Embryonic facial prominence (tissue), 1 donor: ENCODE measurements at regions not wholly inside any gene's neighbourhood (a gene's known extent, or its start where the extent isn't known, plus 50 kb on each side); places are given as distances from the start of the nearest gene placed in this dataset.
"Not testable (repeated sequence)": the region's sequence is repeated elsewhere in the genome, so short reads cannot be mapped to it uniquely, and the experiment has no call there.

ENCODE experiments used
- DNase-seq: peaks from one replicate; pipeline ENCODE4 v3.0.0-alpha.2; 2016; ENCODE audit errors: extremely low spot score

GRCh38 chr10:20502903-20503585 lies 394.1 kb downstream of the NEBL start:
- no peak for DNase-seq

GRCh38 chr10:20494474-20494873 lies 402.6 kb downstream of the NEBL start:
- DNase-seq, result no peak

- DNase-seq, result no peak
Observed at GRCh38 chr10:20492447-20492846, 404.7 kb downstream of the NEBL start.

GRCh38 chr10:20489961-20490360 lies 407.1 kb downstream of the NEBL start:
- no peak for DNase-seq

- no peak for DNase-seq
Observed at GRCh38 chr10:20486791-20487190, 410.3 kb downstream of the NEBL start.

- DNase-seq, result no peak
Observed at GRCh38 chr10:20485554-20485953, 411.6 kb downstream of the NEBL start.

GRCh38 chr10:20481054-20481453 lies 416.1 kb downstream of the NEBL start:
- no peak for DNase-seq

- DNase-seq, result not testable (repeated sequence)
Observed at GRCh38 chr10:20480575-20480974, 416.5 kb downstream of the NEBL start.

- no peak for DNase-seq
Observed at GRCh38 chr10:20474064-20474463, 423.0 kb downstream of the NEBL start.

- no peak for DNase-seq
Observed at GRCh38 chr10:20473023-20473760, 423.9 kb downstream of the NEBL start.

- no peak for DNase-seq
Observed at GRCh38 chr10:20466731-20467130, 430.4 kb downstream of the NEBL start.

GRCh38 chr10:20457649-20458048 lies 439.5 kb downstream of the NEBL start:
- DNase-seq, result no peak

GRCh38 chr10:20455774-20456173 lies 441.3 kb downstream of the NEBL start:
- DNase-seq, result no peak

- DNase-seq, result no peak
Observed at GRCh38 chr10:20454331-20454730, 442.8 kb downstream of the NEBL start.

- DNase-seq, result no peak
Observed at GRCh38 chr10:20446561-20447193, 450.4 kb downstream of the NEBL start.

GRCh38 chr10:20443094-20443493 lies 454.0 kb downstream of the NEBL start:
- no peak for DNase-seq

GRCh38 chr10:20429742-20430141 lies 467.4 kb downstream of the NEBL start:
- no peak for DNase-seq

GRCh38 chr10:20427821-20428220 lies 469.3 kb downstream of the NEBL start:
- no peak for DNase-seq

- no peak for DNase-seq
Observed at GRCh38 chr10:20418286-20418685, 478.8 kb downstream of the NEBL start.

- no peak for DNase-seq
Observed at GRCh38 chr10:20417791-20418190, 479.3 kb downstream of the NEBL start.

- no peak for DNase-seq
Observed at GRCh38 chr10:20415684-20416083, 481.4 kb downstream of the NEBL start.

- DNase-seq, result no peak
Observed at GRCh38 chr10:20407357-20407756, 489.8 kb downstream of the NEBL start.
